Loucy (cell line): ENCODE measurements at regions not wholly inside any gene's neighbourhood (a gene's known extent, or its start where the extent isn't known, plus 50 kb on each side); places are given as distances from the start of the nearest gene placed in this dataset.

Experiments used
- EZH2phosphoT487 ChIP-seq: fragments of 200-600 bp; IDR thresholded peaks from 2 replicates; pipeline ENCODE4 v1.6.1; 2018; ENCODE audit warnings: antibody characterized with exemption, mild to moderate bottlenecking, moderate library complexity, borderline replicate concordance
- TF ChIP-seq, protein P1 (sequence below): fragments of 200-600 bp; sonication (generic); conservative IDR thresholded peaks from 2 replicates; pipeline ENCODE4 v1.5.1; 2014; ENCODE audit warnings: mild to moderate bottlenecking, antibody characterized with exemption, low read length

DNA sequence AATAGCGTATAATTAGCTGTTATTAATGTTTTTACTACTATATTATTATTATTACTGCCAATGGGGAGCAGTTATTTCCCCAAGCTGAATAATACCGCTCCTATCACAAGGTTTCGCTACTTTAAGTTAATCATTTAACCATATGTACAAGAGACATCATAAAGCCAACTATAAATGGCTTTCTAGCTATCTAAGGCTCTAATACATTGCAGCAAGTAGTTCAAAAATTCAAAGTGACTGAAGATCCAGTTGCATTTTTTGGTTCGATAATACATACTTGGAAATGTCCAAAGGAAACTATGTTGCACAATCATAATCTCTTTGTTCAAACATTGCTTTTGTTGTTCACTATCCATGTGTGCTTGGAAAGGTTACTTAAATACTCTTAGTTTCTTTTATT lies 952.0 kb upstream of the MBL2 start:
- TF ChIP-seq, protein P1, sequence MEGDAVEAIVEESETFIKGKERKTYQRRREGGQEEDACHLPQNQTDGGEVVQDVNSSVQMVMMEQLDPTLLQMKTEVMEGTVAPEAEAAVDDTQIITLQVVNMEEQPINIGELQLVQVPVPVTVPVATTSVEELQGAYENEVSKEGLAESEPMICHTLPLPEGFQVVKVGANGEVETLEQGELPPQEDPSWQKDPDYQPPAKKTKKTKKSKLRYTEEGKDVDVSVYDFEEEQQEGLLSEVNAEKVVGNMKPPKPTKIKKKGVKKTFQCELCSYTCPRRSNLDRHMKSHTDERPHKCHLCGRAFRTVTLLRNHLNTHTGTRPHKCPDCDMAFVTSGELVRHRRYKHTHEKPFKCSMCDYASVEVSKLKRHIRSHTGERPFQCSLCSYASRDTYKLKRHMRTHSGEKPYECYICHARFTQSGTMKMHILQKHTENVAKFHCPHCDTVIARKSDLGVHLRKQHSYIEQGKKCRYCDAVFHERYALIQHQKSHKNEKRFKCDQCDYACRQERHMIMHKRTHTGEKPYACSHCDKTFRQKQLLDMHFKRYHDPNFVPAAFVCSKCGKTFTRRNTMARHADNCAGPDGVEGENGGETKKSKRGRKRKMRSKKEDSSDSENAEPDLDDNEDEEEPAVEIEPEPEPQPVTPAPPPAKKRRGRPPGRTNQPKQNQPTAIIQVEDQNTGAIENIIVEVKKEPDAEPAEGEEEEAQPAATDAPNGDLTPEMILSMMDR: no peak
- TF ChIP-seq EZH2phosphoT487: no peak
